ENCODE measurements at regions not wholly inside any gene's neighbourhood (a gene's known extent, or its start where the extent isn't known, plus 50 kb on each side); places are given as distances from the start of the nearest gene placed in this dataset.

GRCh38 chr22:42217019-42217751 is 53.3 kb downstream of the TCF20 start:
- Histone ChIP-seq H3K79me2 (ENCODE audit: insufficient read depth, low read length) (peaks cover 70% of the 10 kb centered on the region), H2AFZ (ENCODE audit: low read depth, low read length, poor library complexity, severe bottlenecking) (no peak overlapping the region), H3K4me2 (ENCODE audit: low read length) (no peak overlapping the region), H3K4me1 (ENCODE audit: control insufficient read depth in 1 of 2, insufficient read depth in 2 of 2, low read length in 2 of 2) (peaks cover 0 to 3% of the 10 kb centered on the region in 2 experiments; a peak in 1 of 4 replicates), H3K4me3 (replicated peaks in 1 of 2; ENCODE audit: low read depth in 1 of 2, low read length in 2 of 2) (no peak overlapping the region), H3K9me3 (ENCODE audit: control insufficient read depth in 1 of 2, insufficient read depth in 1 of 2, low read depth in 1 of 2, low read length in 2 of 2) (no peaks in the 10 kb centered on the region), H3K9me2 (ENCODE audit: insufficient read depth) (no peaks in the 10 kb centered on the region), H3K36me3 (ENCODE audit: control insufficient read depth in 1 of 2, insufficient read depth in 2 of 2, low read length in 2 of 2) (peaks cover 16 to 26% of the 10 kb centered on the region in 2 experiments; a peak in 3 of 4 replicates), H3K27ac (ENCODE audit: low read depth, low read length) (no peak overlapping the region), H3K9ac (ENCODE audit: low read length) (no peak overlapping the region), H3K27me3 (ENCODE audit: insufficient read depth, low read length) (no peaks in the 10 kb centered on the region), H4K20me1 (ENCODE audit: insufficient read depth) (peaks cover 5% of the 10 kb centered on the region; the same call in 1 of the 2 replicates)
- no TSS peak for BruUV-seq (replicated peaks)
- ATAC-seq (no peak), DNase-seq (ENCODE audit: low read depth, low spot score) (no peak)
- no peak for TF ChIP-seq CTCF (IDR thresholded peaks at IDR 0.05 in 2 of 3, conservative IDR thresholded peaks at IDR 0.05 in 1 of 3; ENCODE audit: borderline replicate concordance in 1 of 3, insufficient read depth in 1 of 3, low read depth in 2 of 3, low read length in 2 of 3)
- no peak for TF ChIP-seq POLR2A (IDR thresholded peaks at IDR 0.05; ENCODE audit: borderline replicate concordance, extremely low read depth, insufficient read depth, insufficient read length)
- TF ChIP-seq FOSL1 (IDR thresholded peaks at IDR 0.05; ENCODE audit: low read depth), result no peak
- no peak for TF ChIP-seq ZNF274 (IDR thresholded peaks at IDR 0.05; ENCODE audit: low read depth, low read length)
- no peak for TF ChIP-seq CEBPB (IDR thresholded peaks at IDR 0.05; ENCODE audit: low read depth)
- no peak for TF ChIP-seq MAX (IDR thresholded peaks at IDR 0.05)
- TF ChIP-seq ATF3 (IDR thresholded peaks at IDR 0.05), result no peak
- no peak for TF ChIP-seq TCF7L2 (IDR thresholded peaks at IDR 0.05; ENCODE audit: borderline replicate concordance, extremely low read depth, insufficient read depth, insufficient read length)
- TF ChIP-seq SIN3A (IDR thresholded peaks at IDR 0.05; ENCODE audit: low read depth), result no peak
- TF ChIP-seq EGR1 (IDR thresholded peaks at IDR 0.05; ENCODE audit: low read depth), result no peak
- TF ChIP-seq SP1 (IDR thresholded peaks at IDR 0.05; ENCODE audit: low read depth), result no peak
- TF ChIP-seq JUND (IDR thresholded peaks at IDR 0.05), result no peak
- TF ChIP-seq EZH2phosphoT487 (IDR thresholded peaks at IDR 0.05; ENCODE audit: borderline replicate concordance), result no peak
- TF ChIP-seq RAD21 (IDR thresholded peaks at IDR 0.05; ENCODE audit: low read depth), result no peak
- TF ChIP-seq EZH2 (IDR thresholded peaks at IDR 0.05), result no peak
- TF ChIP-seq ZFX (IDR thresholded peaks at IDR 0.05), result no peak
- no peak for TF ChIP-seq REST (IDR thresholded peaks at IDR 0.05; ENCODE audit: low read depth)
- TF ChIP-seq ZBTB33 (IDR thresholded peaks at IDR 0.05; ENCODE audit: extremely low read depth, insufficient replicate concordance, low read length), result no peak
- no peak for TF ChIP-seq YY1 (IDR thresholded peaks at IDR 0.05; ENCODE audit: extremely low read depth, insufficient replicate concordance, low read depth, low read length)
- CTCF ChIA-PET, result no interaction called here
- RAD21 ChIA-PET (ENCODE audit: low non-redundant PET in 1 of 2, low total read pairs in 2 of 2, uncharacterized antibody in 2 of 2, unreplicated experiment in 2 of 2), result no interaction called here
- POLR2A ChIA-PET, result no interaction called here
- intact Hi-C loops (cut with micrococcal nuclease), result no loop called here

All from HCT116 (cell line).